ENCODE measurements at regions not wholly inside any gene's neighbourhood (a gene's known extent, or its start where the extent isn't known, plus 50 kb on each side); places are given as distances from the start of the nearest gene placed in this dataset.

GRCh38 chr12:118922405-118922804 lies 58.9 kb upstream of the SRRM4 start:
- TF ChIP-seq TCF12 (IDR thresholded peaks at IDR 0.05; ENCODE audit: low read depth, low read length) (no peak), CHD1 (IDR thresholded peaks at IDR 0.05; ENCODE audit: low read depth, low read length) (no peak), EP300 (IDR thresholded peaks at IDR 0.05; ENCODE audit: borderline replicate concordance in 1 of 2, low read depth in 2 of 2, low read length in 2 of 2) (no peak), MAX (IDR thresholded peaks at IDR 0.05) (no peak), CTCF (IDR thresholded peaks at IDR 0.05; ENCODE audit: control extremely low read depth in 1 of 3, insufficient read depth in 1 of 3, low read depth in 1 of 3, low read length in 3 of 3) (no peak), KDM1A (IDR thresholded peaks at IDR 0.05; ENCODE audit: borderline replicate concordance, low read length) (no peak), POLR2A (IDR thresholded peaks at IDR 0.05; ENCODE audit: control extremely low read depth in 1 of 2, low read depth in 2 of 2, low read length in 2 of 2) (no peak), CREB1 (IDR thresholded peaks at IDR 0.05) (no peak), EZH2 (IDR thresholded peaks at IDR 0.05; ENCODE audit: low read depth, low read length, severe bottlenecking) (no peak), POLR2AphosphoS5 (IDR thresholded peaks at IDR 0.05; ENCODE audit: low read depth, low read length) (no peak)
